Daoy (cell line): ENCODE measurements at regions not wholly inside any gene's neighbourhood (a gene's known extent, or its start where the extent isn't known, plus 50 kb on each side); places are given as distances from the start of the nearest gene placed in this dataset.

ENCODE experiments used
- DNase-seq: peaks from one replicate; pipeline ENCODE4 v3.0.0-alpha.2; 2015; ENCODE audit warnings: low read depth

- DNase-seq, result no peak
Observed at GRCh38 chr12:113766131-113766878, 199.8 kb downstream of the RBM19 start.

DNA sequence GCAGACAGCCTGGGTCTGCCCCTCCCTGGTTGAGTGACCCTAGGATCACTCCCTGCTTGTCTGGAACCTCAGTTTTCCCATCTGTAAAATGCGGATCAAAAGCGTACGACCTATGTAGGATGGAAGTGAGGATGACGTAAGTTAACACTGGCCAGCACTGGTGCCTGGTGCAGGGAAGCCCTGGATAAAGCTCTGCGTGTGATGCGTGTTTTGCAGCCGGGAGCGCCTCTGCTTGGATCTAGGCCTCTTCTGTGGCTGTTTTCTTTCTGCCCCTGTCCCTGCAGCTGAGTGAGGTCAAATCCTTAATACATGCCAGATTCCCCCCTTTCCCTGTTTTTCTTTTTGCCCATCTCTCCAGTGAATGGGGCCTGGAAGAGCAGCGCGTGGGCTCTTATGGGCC, 201.5 kb downstream of the RBM19 start:
- DNase-seq, result no peak

DNA sequence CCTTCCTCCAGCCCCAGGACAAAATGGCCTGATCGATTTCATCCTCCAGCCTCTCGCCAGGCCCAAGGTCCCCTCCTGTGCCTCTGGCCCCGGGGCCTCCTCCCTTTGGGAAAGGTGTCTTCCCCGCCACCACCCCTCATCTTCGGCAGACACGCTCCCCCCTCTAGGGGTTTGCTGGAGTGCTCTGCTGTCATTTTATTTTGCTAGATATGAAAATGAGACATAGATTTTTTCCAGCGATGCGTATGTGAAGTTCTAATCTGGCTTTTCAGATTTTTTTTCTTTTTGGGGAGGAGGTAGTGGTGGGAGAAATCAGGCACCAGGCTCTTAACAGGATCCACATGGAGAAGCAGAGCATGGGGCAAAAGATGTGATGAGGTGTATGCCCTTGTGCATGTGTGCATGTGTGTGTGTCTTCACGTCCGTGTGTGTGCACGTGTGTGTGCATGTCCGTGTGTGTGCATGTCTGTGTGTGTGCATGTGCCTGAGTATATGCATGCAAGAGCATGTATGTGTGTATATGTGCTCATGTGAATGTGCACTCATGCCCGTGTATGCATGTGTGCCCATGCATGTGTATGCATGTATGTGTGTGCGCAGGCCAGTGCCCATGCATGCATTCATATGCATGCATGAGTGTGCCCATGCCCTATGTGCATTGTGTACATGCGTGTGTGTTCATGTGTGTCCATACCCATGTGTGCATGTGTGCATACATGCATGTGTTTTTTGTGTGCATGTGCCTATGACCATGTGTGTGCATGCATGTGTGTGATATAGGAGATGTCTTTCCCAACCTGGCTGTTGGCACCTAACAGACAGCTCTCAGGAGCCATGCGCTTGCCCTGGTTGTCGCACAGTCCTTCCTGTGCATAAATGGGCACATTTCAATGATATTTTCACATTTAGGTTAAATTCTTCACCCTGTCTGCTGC, 203.0 kb downstream of the RBM19 start:
- no peak for DNase-seq

DNA sequence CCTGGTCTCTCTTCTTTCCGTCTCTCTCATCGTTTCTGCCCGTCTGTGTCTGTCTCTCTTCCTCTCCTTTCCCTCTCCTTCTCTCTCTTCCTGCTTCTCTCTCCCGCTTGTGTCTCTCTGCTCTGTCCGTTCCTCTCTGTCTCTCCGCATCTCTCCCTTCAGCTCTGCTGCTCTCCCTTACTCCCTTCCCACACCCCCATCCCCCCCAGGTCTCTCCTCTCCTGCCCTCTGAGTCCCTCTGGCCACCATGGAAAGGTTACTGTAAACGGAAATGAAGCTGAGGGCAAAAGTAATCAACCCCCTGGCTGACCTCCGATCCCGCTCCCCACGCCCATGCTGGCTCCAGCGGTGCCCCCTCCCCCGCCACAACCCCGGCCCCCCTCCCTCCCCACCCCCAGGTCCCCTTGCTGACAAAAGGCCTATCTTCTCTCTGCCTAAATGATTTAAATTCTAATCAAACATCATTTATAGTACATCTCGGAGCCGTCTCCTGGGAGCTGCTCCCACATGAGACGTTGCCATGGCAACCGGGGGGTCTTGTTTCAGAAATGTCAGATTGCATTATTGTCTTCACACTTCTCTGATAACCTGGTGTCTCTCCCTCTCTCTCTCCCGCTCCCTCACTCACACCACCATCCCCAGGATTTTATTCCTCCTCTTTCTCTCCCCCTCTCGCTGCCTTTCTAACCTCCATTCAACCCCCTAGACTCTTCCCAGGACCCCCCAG, 203.8 kb downstream of the RBM19 start:
- DNase-seq, result no peak

GRCh38 chr12:113759135-113759534, 207.0 kb downstream of the RBM19 start:
- no peak for DNase-seq

- no peak for DNase-seq
Observed at GRCh38 chr12:113758165-113758924, 207.8 kb downstream of the RBM19 start.

- peak; percentile 33 for DNase-seq
Observed at GRCh38 chr12:113757221-113758002, 208.7 kb downstream of the RBM19 start.

DNA sequence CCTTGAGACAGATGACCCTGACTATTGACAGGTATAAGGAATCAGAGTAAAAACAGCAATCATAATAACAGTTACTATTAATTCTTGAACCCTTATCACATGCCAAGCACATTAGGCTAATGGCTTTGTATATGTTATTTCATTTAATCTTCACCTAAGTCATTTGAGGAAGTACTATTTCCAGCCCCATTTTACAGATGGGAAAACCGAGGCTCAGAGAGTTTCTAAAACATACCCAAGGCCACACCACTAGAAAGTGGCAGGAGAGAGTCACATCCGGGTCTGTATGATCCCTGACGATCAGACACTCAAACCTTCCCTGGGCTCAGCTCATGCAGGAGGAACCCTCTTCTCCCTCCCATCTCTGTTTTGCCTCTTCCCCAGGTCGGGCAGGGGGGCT, 209.5 kb downstream of the RBM19 start:
- DNase-seq, result no peak

GRCh38 chr12:113755098-113755497, 211.0 kb downstream of the RBM19 start:
- DNase-seq, result no peak

- DNase-seq, result no peak
Observed at GRCh38 chr12:113751513-113751912, 214.6 kb downstream of the RBM19 start.

DNA sequence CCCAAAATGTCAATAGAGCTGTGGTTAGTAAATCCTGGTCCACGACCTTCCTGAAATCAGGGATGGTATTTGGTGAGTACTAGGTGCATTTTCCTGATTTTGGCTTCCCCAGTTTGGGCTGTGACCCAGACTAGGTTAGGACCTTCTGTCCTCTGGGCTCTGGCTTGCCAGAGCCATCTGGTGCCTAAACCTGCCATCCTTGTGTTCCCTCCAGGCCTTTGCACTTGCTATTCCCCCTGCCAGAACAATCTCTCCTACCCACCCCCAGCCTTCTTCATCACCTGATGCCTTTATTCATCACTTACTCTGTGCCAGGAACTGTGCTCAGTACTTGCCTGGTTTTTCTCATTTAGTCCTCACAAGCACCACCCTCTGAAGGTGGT, 216.7 kb downstream of the RBM19 start:
- DNase-seq, result no peak

- DNase-seq, result no peak
Observed at GRCh38 chr12:113748707-113749432, 217.3 kb downstream of the RBM19 start.

DNA sequence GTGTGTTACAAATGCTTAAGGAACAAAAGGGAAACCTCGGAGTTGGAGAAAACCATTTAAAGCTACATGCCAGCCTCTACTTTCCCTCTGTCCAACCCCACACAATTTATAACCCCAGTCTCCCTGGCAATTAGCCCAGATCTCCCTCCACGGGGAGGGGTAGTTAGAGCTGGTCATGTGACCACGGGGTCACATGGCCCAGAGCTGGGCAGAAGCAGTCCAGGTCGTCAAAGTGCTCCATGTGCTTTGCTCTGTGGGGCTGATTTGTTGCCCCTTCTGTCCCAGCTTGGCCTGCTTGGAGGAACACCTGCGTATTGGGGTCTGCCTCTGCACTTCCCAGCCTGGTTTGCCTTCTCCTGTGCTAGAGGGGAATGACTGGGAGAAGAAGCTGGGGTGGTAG, 219.1 kb downstream of the RBM19 start:
- DNase-seq, result peak; percentile 45

DNA sequence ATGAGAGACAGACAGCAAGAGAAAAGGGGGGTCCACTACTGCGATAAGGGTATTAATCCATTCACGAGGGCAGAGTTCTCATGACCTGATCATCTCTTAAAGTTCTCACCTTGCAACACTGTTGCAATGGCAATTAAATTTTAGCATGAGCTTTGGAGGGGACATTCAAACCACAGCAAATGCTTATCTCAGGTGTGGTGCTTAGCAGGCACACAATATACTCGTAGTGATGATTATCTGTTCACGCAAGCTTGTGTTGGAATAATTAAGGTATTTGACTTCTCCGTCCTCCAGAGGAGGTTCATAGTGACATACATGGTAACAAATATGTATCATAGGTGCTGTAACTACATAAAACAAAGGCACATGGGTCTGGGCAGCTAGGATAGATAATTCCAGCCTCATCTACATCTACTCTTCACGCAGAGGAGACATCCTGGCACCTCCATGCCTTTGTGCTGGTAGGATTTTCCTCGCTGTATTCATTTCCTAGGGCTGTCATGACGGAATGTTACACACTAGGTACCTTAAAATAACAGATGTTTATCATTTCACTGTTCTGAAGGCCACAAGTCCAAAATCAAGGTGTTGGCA, 221.2 kb downstream of the RBM19 start:
- DNase-seq, result no peak

GRCh38 chr12:113742801-113743200, 223.3 kb downstream of the RBM19 start:
- no peak for DNase-seq

- no peak for DNase-seq
Observed at GRCh38 chr12:113740699-113741098, 225.4 kb downstream of the RBM19 start.

GRCh38 chr12:113735131-113735530, 231.0 kb downstream of the RBM19 start:
- DNase-seq, result no peak

GRCh38 chr12:113734503-113734902, 231.6 kb downstream of the RBM19 start:
- no peak for DNase-seq

DNA sequence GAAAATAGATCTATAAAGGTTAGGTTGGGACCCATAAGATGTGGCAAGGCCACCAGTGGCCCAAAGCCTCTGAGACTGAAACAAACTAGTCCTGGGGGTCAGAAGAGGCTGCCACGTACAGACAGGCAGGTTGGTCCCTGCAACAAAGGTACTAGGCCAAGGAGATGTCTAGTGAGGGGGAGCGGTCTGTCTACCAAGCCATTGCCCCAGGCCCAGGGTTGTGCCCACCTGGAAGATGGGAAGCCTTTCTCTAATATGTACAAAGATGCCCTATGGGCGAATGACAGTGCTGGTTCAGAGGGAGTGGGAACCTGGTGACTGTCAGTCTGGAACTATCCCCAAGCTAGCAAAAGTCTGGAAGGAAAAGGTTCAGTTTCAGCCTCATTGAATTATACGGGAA, 233.2 kb downstream of the RBM19 start:
- DNase-seq, result no peak

GRCh38 chr12:113727651-113728061, 238.5 kb downstream of the RBM19 start:
- peak; percentile 78 for DNase-seq
